ENCODE measurements at regions not wholly inside any gene's neighbourhood (a gene's known extent, or its start where the extent isn't known, plus 50 kb on each side); places are given as distances from the start of the nearest gene placed in this dataset.

DNA sequence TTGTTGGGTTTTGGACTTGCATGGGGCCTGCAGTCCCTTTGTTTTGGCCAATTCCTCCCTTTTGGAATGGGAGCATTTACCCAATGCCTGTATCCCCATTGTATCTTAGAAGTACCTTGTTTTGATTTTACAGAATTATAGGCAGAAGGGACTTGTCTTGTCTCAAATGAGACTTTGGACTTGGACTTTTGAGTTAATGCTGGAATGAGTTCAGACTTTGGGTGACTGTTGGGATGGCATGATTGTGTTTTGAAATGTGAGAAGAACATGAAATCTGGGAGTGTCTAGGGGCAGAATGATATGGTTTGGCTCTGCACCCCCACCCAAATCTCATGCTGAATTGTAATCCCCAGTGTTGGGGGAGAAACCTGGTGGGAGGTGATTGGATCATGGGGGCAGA lies 76.8 kb upstream of the MKI67 start:
- TF ChIP-seq, protein P1, sequence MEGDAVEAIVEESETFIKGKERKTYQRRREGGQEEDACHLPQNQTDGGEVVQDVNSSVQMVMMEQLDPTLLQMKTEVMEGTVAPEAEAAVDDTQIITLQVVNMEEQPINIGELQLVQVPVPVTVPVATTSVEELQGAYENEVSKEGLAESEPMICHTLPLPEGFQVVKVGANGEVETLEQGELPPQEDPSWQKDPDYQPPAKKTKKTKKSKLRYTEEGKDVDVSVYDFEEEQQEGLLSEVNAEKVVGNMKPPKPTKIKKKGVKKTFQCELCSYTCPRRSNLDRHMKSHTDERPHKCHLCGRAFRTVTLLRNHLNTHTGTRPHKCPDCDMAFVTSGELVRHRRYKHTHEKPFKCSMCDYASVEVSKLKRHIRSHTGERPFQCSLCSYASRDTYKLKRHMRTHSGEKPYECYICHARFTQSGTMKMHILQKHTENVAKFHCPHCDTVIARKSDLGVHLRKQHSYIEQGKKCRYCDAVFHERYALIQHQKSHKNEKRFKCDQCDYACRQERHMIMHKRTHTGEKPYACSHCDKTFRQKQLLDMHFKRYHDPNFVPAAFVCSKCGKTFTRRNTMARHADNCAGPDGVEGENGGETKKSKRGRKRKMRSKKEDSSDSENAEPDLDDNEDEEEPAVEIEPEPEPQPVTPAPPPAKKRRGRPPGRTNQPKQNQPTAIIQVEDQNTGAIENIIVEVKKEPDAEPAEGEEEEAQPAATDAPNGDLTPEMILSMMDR (IDR thresholded peaks at IDR 0.05; ENCODE audit: extremely low read depth in 1 of 2, insufficient read depth in 1 of 2, low read depth in 1 of 2, low read length in 2 of 2), result no peak
- TF ChIP-seq JUN (IDR thresholded peaks at IDR 0.05; ENCODE audit: borderline replicate concordance, insufficient read depth, insufficient read length, low read depth) (no peak), EZH2 (IDR thresholded peaks at IDR 0.05; ENCODE audit: borderline replicate concordance, low read depth, low read length, severe bottlenecking) (no peak), POLR2A (IDR thresholded peaks at IDR 0.05; ENCODE audit: low read depth, low read length) (no peak), POLR2AphosphoS5 (IDR thresholded peaks at IDR 0.05; ENCODE audit: insufficient read depth, low read depth, low read length) (no peak), MYC (IDR thresholded peaks at IDR 0.05; ENCODE audit: low read depth, low read length) (no peak), GATA2 (IDR thresholded peaks at IDR 0.05; ENCODE audit: insufficient read depth, insufficient read length, low read depth, low read length) (no peak)
- TF ChIP-seq, protein P2, sequence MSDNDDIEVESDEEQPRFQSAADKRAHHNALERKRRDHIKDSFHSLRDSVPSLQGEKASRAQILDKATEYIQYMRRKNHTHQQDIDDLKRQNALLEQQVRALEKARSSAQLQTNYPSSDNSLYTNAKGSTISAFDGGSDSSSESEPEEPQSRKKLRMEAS (IDR thresholded peaks at IDR 0.05; ENCODE audit: insufficient read depth, insufficient read length), result no peak
